Lower leg skin (tissue), 3 donors: ENCODE measurements at regions not wholly inside any gene's neighbourhood (a gene's known extent, or its start where the extent isn't known, plus 50 kb on each side); places are given as distances from the start of the nearest gene placed in this dataset.

Experiments
- POLR2A ChIP-seq, 2 donors: fragments of 450-650 bp; IDR thresholded peaks; one replicate each; pipeline ENCODE4 v1.6.1; 2016 to 2017; ENCODE audit warnings: antibody characterized with exemption in 2 of 2, mild to moderate bottlenecking in 1 of 2, moderate library complexity in 1 of 2
- TF ChIP-seq, protein P1 (sequence below), 3 donors: fragments of 450-650 bp; IDR thresholded peaks; one replicate each; pipeline ENCODE4 v1.5.1; 2016; ENCODE audit warnings: antibody characterized with exemption in 3 of 3, mild to moderate bottlenecking in 3 of 3, moderate library complexity in 2 of 3

- TF ChIP-seq POLR2A (IDR thresholded peaks at IDR 0.05), result no peak
- TF ChIP-seq, protein P1, sequence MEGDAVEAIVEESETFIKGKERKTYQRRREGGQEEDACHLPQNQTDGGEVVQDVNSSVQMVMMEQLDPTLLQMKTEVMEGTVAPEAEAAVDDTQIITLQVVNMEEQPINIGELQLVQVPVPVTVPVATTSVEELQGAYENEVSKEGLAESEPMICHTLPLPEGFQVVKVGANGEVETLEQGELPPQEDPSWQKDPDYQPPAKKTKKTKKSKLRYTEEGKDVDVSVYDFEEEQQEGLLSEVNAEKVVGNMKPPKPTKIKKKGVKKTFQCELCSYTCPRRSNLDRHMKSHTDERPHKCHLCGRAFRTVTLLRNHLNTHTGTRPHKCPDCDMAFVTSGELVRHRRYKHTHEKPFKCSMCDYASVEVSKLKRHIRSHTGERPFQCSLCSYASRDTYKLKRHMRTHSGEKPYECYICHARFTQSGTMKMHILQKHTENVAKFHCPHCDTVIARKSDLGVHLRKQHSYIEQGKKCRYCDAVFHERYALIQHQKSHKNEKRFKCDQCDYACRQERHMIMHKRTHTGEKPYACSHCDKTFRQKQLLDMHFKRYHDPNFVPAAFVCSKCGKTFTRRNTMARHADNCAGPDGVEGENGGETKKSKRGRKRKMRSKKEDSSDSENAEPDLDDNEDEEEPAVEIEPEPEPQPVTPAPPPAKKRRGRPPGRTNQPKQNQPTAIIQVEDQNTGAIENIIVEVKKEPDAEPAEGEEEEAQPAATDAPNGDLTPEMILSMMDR (IDR thresholded peaks at IDR 0.05), result no peak
These were observed 74.3 kb upstream of the FAM20C start for GRCh38 chr7:117836-118614.
